ENCODE measurements at regions not wholly inside any gene's neighbourhood (a gene's known extent, or its start where the extent isn't known, plus 50 kb on each side); places are given as distances from the start of the nearest gene placed in this dataset.

DNA sequence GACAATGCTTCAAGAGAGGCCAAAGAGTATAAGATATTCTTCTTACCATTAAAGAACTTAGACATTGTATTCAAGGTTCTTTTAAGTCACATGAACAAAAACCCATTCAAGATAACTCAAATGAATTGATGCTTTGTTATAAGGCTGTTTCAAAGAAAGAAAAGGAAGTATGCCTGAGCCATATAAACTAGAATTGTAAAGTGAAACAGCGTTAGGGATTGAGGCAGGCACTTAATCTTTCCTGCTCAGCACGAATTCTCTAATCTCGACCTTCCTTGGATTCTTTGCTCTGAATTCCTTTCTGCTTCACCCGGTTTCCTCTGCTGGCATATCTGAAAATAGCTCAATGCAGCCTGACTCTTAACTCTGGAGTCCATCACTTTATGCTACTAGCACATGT, 595.4 kb downstream of the DIAPH3 start (continued):
- TF ChIP-seq RXRA (IDR thresholded peaks at IDR 0.05) (no peak), FOXA2 (IDR thresholded peaks at IDR 0.05) (no peak), FOXA1 (IDR thresholded peaks at IDR 0.05) (no peak)
- TF ChIP-seq, protein P1, sequence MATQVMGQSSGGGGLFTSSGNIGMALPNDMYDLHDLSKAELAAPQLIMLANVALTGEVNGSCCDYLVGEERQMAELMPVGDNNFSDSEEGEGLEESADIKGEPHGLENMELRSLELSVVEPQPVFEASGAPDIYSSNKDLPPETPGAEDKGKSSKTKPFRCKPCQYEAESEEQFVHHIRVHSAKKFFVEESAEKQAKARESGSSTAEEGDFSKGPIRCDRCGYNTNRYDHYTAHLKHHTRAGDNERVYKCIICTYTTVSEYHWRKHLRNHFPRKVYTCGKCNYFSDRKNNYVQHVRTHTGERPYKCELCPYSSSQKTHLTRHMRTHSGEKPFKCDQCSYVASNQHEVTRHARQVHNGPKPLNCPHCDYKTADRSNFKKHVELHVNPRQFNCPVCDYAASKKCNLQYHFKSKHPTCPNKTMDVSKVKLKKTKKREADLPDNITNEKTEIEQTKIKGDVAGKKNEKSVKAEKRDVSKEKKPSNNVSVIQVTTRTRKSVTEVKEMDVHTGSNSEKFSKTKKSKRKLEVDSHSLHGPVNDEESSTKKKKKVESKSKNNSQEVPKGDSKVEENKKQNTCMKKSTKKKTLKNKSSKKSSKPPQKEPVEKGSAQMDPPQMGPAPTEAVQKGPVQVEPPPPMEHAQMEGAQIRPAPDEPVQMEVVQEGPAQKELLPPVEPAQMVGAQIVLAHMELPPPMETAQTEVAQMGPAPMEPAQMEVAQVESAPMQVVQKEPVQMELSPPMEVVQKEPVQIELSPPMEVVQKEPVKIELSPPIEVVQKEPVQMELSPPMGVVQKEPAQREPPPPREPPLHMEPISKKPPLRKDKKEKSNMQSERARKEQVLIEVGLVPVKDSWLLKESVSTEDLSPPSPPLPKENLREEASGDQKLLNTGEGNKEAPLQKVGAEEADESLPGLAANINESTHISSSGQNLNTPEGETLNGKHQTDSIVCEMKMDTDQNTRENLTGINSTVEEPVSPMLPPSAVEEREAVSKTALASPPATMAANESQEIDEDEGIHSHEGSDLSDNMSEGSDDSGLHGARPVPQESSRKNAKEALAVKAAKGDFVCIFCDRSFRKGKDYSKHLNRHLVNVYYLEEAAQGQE (IDR thresholded peaks at IDR 0.05), result no peak

- H3K9ac ChIP-seq (ENCODE audit: low read depth in 1 of 2, low read length in 2 of 2), result no peak overlapping the region
- H3K4me1 ChIP-seq (ENCODE audit: control insufficient read depth in 4 of 4, insufficient read depth in 4 of 4, low read length in 3 of 4), result no peaks in the 10 kb centered on the region
- H3K9me3 ChIP-seq (ENCODE audit: control insufficient read depth in 4 of 4, low read length in 3 of 4), result no peaks in the 10 kb centered on the region
- H3K27ac ChIP-seq (ENCODE audit: low read depth in 1 of 2, low read length in 2 of 2), result no peak overlapping the region
- no peak overlapping the region for H3K4me3 ChIP-seq (ENCODE audit: low read depth in 1 of 3, low read length in 3 of 3)
- no peaks in the 10 kb centered on the region for H3K27me3 ChIP-seq (ENCODE audit: control insufficient read depth in 4 of 4, insufficient read depth in 4 of 4, low read length in 3 of 4)
- DNase-seq (ENCODE audit: low spot score), result no peak
- 60% methylated on average over 3 of the region's 3 CpGs for WGBS
- H3K36me3 ChIP-seq (ENCODE audit: control insufficient read depth in 4 of 4, insufficient read depth in 3 of 4, low read depth in 1 of 4, low read length in 3 of 4), result no peaks in the 10 kb centered on the region
- TF ChIP-seq TAF1 (conservative IDR thresholded peaks at IDR 0.05) (no peak), EGR1 (IDR thresholded peaks at IDR 0.05; ENCODE audit: low read depth in 2 of 2) (no peak), ZBTB33 (IDR thresholded peaks at IDR 0.05) (no peak), RAD21 (IDR thresholded peaks at IDR 0.05) (no peak), HNF4G (IDR thresholded peaks at IDR 0.05) (no peak), NR2F2 (IDR thresholded peaks at IDR 0.05) (no peak), SP1 (IDR thresholded peaks at IDR 0.05) (no peak), JUND (IDR thresholded peaks at IDR 0.05) (no peak), FOXA2 (IDR thresholded peaks at IDR 0.05) (no peak), YY1 (IDR thresholded peaks at IDR 0.05) (no peak), GABPA (IDR thresholded peaks at IDR 0.05 in 1 of 2, conservative IDR thresholded peaks at IDR 0.05 in 1 of 2) (no peak)
- TF ChIP-seq, protein P2, sequence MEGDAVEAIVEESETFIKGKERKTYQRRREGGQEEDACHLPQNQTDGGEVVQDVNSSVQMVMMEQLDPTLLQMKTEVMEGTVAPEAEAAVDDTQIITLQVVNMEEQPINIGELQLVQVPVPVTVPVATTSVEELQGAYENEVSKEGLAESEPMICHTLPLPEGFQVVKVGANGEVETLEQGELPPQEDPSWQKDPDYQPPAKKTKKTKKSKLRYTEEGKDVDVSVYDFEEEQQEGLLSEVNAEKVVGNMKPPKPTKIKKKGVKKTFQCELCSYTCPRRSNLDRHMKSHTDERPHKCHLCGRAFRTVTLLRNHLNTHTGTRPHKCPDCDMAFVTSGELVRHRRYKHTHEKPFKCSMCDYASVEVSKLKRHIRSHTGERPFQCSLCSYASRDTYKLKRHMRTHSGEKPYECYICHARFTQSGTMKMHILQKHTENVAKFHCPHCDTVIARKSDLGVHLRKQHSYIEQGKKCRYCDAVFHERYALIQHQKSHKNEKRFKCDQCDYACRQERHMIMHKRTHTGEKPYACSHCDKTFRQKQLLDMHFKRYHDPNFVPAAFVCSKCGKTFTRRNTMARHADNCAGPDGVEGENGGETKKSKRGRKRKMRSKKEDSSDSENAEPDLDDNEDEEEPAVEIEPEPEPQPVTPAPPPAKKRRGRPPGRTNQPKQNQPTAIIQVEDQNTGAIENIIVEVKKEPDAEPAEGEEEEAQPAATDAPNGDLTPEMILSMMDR (IDR thresholded peaks at IDR 0.05; ENCODE audit: low read depth, low read length, missing input control), result no peak
- TF ChIP-seq, protein P3, sequence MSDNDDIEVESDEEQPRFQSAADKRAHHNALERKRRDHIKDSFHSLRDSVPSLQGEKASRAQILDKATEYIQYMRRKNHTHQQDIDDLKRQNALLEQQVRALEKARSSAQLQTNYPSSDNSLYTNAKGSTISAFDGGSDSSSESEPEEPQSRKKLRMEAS (IDR thresholded peaks at IDR 0.05), result no peak
- TF ChIP-seq, protein P4, sequence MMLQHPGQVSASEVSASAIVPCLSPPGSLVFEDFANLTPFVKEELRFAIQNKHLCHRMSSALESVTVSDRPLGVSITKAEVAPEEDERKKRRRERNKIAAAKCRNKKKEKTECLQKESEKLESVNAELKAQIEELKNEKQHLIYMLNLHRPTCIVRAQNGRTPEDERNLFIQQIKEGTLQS (IDR thresholded peaks at IDR 0.05), result no peak
Measured at GRCh38 chr13:59570204-59570603, 593.5 kb downstream of the DIAPH3 start.
